GM21423 (cell line): ENCODE measurements at regions not wholly inside any gene's neighbourhood (a gene's known extent, or its start where the extent isn't known, plus 50 kb on each side); places are given as distances from the start of the nearest gene placed in this dataset.
"Not testable (repeated sequence)": the region's sequence is repeated elsewhere in the genome, so short reads cannot be mapped to it uniquely, and the experiment has no call there.

Experiments
- ATAC-seq: cut with Tn5 transposase; IDR thresholded peaks from one replicate; pipeline ENCODE4 v1.9.1; 2021; ENCODE audit warnings: mild to moderate bottlenecking, moderate library complexity; ENCODE audit not compliant: unreplicated experiment

DNA sequence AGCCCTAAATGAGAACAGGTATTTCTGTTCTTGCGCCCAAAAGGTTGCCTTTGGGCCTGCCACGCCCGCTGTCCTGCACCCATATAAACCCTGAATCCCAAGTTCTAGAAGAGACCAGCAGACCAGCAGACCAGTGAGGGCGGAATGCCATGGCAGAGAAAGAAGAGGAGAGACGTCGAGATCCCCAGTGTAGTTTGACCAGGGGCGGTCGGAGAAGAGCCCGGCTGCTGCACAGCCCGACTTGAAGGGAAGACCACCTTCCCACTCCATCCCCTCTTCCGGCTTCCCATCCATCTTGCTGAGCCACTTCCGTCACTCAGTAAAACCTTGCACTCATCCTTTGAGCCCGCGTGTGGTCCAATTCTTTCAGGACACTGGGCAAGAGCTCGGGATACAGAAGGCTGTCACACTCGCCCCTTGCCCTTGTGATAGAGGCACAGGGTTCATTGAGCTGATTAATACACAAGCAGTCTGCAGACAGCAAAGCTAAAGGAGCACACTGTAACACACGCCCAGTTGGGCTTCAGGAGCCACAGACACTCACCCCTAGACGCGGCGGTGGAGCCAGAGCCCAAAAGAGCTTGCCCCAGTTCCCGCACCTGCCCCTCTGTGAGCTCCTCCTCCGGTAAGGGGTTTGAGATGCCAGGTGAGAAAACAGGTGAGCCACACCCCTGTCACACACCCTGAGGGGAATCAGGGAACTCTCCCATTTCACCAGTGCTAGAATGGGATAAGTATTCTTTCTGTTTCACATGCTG lies 230.8 kb downstream of the PCDH10 start:
- ATAC-seq, result no peak

DNA sequence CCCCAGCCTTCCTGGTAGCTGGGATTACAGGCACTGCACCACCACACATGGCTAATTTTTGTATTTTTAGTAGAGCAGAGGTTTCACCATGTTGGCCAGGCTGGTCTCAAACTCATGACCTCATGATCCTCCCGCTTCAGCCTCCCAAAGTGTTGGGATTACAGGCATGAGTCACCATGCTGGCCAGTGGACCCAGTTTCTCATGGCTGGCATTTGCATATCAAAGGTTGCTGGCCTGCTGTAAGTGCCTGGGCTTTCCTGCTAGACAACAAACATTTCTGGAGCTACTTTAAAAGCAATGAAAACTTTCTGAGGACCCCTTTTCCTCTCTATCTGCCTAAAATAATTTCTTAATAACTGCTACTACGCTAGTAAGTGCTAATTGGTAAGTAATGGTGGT lies 228.2 kb downstream of the PCDH10 start:
- no peak for ATAC-seq

DNA sequence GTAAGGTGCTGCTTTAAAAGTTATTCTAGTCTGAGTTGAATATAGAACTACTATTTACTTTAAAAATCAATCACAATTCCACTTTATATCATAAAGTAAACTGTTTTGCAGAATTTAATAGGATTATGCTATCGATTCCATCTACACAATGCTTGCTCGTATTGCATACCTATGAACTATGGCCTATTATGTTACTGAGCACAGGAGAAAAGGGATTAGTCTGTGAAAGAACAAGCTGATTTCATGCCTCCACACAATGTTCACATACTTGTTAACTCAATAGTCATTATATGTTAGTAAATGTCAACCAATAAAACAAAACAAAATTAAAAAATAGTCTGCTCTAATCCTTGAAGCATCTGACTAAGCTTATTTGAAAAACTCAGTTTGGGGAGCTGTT lies 223.6 kb downstream of the PCDH10 start:
- ATAC-seq, result no peak

DNA sequence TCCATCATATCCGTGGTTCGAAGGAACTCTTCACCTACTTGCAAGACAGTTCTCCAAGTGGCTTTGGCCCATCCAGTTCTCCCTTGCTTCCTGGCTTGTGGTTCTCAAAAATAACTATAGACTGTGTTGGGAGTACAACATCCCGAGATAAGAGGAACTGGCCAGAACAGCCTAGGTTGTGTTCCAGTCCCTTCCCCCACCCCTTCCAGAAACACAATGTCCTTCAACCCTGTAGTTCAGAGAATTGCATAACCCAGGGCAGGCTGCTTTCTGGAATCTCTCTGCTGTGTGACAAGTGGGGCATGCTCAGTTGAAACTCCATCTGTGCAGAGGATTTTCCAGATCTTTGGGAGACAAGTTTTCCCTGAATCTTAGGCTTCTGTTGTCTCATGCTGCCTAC lies 206.5 kb downstream of the PCDH10 start:
- no peak for ATAC-seq

DNA sequence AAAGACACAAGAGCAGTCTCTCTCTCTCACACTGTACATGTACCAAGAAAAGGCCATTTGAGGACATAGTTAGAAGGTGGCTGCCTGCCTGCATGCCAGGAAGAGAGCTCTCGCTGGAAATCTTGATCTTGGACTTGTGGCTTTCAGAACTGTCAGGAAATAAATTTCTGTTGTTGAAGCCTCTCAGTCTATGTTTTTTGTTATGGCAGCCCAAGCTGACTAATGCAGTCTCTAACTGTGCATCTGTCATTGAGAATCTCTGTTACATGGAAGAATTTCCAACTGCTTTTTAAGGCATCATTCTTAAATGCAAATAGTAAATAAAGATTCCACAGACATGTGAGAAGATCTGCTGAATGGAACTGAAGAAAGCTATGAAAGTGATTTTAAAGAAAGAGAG lies 198.3 kb downstream of the PCDH10 start:
- ATAC-seq, result no peak

DNA sequence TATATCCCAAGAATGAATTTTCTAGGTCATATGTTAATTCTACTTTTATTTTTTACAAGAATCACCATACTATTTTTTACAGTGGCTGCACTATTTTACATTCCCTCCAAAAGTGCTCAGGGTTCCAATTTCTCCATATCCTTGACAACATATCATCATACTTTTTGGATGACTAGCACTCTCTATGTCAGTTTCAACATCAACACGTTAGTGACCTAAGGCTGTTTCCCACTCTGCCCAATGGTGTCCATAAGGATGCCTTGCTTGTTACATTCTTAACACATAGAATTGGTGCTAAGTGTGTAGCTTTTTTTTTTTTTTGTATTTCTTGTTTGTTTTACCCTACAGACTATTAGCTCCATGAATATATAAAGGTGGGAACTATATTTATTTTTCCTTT lies 175.4 kb downstream of the PCDH10 start:
- no peak for ATAC-seq

DNA sequence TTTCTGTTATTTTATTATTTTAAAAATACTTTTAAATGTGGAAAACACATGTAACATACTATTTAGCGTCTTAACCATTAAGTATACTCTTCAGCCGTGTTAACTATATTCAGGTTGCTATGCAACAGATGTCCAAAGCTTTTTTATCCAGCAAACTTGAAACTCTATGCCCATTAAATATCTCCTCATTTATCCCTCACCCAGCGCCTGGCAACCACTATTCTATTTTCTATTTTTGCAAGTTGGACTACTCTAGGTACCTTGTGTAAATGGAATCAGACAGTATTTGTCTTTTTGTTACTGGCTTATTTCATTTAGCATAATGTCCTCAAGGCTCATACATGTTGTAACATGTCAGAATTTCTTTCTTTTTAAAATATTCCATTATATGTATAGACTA lies 174.6 kb downstream of the PCDH10 start:
- no peak for ATAC-seq

DNA sequence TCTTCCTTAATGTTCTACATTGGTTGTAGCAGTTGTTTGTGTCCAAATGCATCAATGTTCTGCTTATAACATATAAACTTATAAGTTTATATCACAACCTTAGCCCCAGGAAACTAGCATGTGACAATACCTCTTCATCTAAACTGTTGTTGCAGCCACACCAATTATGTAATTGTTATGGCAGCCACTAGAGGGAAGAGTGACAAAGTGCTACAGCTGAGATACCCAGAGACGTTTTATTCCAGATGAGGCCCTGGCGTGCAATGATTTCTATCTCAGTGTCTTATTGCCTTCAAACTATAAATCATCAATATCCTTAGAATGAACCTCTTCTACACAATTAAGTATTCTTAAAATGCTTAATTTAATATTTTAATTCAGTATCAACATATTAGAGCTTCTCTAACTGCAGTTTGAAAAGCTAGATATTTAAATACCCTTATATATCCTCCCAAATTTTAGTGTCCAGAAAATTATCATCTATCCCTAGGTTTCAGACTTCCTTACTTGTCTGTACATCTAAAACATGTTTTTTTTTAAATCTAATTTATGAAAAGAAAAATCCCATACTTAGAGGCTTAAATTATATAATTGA lies 171.6 kb downstream of the PCDH10 start:
- peak; percentile 79 for ATAC-seq

DNA sequence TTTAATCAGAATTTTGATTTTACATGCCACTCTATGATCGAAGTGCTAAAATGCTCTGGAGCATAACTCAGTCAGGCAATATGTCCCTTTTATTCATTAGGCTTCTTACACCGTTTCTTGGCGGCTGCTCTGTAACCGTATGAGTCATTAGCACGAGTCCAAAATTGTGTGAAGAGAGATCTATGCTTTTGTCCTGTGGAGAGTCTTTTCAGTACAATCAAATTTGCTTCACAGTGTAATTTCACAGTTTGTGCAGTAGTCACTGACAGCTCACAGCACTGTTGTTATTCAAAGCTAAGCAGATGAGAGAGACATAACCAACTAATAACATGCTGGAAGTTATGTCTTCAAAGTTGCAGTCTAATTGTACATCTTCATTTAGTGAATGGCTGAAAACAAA lies 167.8 kb downstream of the PCDH10 start:
- no peak for ATAC-seq

DNA sequence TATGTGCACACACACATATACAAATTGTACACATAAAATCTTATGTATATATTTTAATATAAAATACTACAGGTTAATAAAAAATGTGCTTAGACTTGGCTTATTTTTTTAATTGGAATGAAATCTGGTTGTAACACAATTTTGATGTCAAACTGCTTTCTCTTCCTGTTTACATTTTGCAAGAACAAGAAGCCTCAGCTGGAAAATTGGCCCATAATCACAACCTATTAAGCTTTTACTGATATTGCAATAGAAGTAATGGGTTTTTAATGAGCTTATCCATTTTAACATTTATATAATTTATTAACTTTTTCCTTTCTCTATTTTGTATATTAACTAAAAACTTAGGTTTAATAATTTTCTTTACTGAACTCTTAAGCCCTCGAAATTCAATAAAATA lies 165.9 kb downstream of the PCDH10 start:
- no peak for ATAC-seq

DNA sequence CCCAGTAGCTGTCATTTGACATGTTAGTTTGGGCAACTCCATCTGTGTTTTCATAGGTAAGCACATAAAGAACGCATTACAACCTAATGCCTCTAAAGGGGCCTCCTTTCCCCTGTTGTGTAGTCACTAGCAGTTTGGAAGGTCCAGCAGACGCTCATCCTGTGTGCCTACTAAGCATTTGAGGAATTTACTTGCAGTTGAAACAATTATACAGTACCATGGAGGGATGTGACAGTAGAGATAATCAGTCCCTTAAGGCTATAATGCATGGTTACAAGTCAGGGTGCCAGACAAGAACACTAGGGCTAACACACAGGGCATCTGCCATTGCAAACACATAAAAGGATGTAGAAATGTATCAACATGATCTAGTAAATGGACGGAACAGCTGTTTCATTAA lies 138.3 kb downstream of the PCDH10 start:
- ATAC-seq, result no peak

DNA sequence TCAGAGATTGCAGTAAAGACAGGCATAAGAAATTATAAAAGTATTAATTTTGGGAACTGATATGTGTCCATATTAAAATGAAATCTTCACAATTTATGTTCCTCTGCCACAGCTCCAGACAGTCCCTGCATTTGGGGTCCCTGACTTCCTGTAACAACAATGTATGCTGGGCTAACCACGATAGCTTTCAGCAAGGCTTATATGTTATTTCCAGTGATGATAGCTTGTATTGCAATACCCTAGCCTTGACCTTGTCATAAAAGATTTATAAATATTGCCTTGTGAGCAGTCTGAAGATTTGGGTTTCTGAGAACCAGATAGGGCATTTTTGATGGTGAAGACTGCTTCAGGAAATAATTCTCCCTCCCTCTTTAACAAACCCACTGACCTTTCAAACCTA lies 129.5 kb downstream of the PCDH10 start:
- ATAC-seq, result no peak

DNA sequence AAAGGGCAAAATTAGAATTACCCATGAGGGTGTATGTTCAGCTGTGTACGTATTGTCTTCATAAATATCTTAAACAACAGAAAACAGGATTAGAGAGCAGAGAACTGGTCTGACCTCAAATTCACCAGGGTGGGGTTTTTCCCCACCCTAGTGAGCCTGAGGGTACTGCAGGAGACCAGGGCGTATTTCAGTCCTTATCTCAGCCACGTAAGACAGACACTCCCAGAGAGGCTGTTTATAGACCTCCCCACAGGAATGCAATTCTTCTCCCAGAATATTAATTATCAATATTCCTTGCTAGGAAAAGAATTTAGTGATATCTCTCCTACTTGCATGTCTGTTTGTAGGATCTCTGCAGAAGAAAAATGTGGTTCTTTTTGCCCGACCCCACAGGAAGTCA lies 128.8 kb downstream of the PCDH10 start:
- not testable (repeated sequence) for ATAC-seq

DNA sequence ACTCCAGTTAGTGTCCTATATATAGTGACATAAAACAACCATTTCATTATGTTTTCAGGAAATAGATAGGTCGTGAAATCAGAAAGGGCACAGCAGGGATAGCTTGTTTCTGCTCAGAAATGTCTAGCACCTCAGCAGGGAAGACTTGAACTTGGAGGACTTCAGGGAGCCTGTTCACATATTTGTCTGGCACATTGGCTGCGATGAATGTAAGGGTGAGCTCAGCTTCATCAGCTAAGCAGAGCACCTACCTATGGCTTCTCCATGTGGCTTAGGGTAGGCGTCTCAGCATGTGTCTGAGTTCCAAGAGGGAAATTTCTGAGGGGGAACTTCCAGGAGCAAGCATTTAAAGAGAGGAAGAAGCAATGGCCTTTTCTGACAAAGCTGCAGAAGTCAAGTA lies 126.2 kb downstream of the PCDH10 start:
- no peak for ATAC-seq

DNA sequence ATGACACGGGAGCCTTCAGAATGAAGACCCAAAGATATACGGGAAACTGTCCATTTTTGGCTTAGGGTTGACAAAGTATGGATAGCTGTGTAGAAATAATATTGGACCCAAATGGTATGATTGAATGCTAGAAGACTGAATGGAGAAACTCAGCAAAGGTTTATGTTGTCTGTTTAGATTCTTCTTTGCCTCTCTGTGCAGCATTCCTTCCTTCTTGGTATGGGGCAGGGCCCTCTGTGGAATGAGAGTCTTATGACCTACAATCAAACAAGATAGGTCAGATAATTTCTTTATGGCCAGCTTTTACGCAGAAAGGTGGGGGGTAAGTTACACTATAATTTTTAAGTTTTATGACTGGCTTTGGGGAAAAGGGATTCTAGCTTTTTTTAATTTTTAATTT lies 124.3 kb downstream of the PCDH10 start:
- no peak for ATAC-seq

DNA sequence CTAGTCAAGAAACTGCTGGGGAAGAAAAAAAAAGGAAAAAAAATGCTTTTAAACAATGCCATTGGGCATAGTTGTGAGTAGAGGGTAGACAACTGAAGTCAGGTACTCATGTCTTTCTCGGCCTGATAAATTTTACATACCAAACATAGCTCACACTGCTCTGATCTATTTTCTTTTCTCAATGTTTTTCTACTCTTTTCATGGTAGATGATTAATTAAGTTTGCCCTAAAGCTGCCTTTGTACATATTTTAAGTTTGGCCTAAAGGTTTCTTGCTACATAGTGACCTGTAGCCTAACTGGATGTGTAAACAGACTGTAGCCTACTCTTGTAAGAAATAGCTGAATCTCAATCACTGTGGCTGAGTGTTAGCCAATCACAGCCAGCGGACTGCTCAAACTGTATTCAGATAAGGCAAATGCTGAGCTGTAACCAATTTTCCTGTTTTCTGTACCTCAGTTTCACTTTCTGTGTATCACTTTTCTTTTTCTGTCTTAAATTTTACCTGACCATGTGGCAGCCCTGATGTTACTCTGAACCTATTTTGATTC lies 121.0 kb downstream of the PCDH10 start:
- no peak for ATAC-seq

DNA sequence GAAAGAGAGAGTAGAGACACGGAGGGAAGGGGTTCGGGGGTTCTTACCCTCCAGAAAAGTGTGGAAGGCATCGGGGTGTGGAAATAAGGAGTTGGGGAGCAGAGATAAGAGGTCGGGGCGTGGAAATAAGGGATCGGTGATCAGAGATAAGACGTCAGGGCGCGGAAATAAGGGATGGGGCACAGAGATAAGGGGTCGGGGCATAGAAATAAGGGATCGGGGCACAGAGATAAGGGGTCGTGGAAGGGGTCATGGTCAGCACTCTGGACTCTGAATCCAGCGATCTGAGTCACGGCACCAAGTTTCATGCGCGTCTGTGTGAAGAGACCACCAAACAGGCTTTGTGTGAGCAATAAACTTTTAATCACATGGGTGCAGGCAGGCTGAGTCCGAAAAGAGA lies 119.1 kb downstream of the PCDH10 start:
- ATAC-seq, result no peak

DNA sequence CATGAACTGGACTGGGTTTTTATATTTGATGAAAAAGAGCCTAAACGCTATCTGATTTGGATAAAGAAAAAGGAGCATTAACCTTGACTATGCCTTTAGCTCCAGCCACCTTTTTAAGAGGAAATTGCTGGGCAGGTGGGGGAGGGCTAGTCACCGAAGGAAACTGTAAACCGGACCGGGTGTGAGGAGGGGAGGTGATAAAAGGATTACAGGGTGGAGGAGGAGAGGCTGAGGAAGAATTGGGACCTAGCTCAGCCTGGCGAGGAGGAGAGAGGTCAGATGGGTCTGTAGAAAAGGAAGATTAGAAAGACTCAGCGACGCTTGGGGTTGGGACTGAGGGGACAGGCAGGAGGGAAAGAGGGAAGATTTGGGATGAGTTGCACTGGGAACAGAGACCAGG lies 118.4 kb downstream of the PCDH10 start:
- not testable (repeated sequence) for ATAC-seq

DNA sequence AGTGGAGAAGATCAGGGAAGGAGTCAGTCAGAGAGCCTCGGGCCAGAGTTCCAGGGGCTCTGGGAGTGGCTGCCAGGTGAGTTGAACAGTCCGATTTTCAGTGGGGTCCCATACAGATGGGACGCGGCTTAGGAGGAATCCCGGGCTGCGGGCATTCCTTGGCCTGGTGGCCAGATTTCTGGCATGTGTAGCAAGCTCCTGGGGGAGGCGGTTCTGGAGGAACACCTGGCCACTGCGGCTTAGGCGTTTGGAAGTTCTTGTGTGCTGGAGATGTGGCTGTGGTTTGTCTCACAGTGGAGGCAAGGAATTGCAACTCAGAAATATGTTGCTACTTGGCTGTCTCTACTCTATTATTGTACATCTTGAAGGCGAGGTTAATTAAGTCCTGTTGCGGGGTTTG lies 117.9 kb downstream of the PCDH10 start:
- not testable (repeated sequence) for ATAC-seq

DNA sequence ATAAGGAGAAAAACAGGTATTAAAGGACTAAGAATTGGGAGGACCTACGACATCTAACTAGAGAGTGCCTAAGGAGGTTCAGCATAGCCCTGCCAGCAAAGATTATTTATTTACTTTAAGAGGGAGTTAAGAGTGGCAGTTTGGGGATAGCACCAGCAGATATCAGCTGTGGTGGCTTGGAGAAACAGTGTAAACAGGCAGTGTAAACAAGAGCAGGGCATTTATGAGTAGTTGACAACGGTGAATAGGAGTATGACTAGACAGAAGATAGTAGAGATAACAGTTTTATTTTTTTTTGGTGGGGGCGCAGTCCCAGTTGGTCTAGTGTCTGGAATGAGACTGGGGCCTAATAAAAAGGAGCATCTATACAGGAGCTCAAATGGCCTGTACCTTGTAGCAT lies 115.2 kb downstream of the PCDH10 start:
- ATAC-seq, result not testable (repeated sequence)

DNA sequence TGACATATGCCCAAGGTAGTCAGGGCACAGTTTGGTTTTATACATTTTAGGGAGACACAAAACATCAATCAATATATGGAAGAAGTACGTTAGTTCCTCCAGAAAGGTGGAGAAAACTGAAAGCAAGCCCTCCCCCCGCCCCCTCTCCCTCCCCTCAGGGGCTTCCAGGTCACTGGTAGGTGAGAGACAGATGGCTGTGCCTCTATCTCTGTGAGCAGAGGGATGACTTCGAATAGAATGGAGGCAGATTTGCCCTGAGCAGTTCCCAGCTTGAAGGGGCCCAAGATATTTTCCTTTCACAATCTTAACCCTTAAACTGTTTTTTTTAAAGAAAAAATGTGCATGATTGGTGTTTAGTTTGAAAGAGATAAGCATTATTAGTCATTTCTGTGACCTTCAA lies 114.0 kb downstream of the PCDH10 start:
- ATAC-seq, result no peak

DNA sequence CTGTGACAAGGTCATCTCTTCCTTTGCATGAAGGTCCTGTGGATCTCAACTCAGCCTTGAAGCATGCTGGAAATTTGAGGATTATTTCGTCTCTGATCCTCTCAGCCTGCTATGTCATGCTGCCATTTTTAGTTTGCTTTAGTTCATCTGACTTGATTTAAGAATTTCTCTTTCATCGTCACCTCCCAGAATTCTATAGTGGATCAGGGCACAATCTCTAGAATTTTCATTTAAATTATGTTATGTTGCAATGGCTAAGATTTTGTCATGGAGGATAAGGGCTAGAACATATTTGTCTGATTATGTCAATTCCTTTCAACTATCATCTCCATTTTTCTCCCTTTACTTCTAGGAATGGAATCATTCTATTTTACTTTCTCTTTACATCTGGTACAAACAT lies 98.8 kb downstream of the PCDH10 start:
- ATAC-seq, result no peak

DNA sequence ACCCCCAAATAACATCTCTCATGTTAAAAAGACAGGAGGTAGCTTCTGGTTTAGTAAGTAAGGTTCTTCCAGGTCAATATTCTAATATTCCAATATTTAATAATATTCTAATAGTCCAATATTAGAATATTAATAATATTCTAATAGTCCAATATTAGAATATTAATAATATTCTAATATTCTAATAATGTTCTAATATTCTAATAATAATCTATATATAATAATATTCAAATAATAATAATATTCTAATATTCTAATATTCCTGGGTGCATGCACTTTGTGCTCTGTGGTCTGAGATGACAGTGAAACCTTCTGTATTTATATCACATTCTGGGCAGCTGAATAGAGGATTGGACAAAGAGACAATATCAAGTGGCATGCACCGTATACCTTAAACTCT lies 96.1 kb downstream of the PCDH10 start:
- ATAC-seq, result no peak
